NB4 (cell line): ENCODE measurements at regions not wholly inside any gene's neighbourhood (a gene's known extent, or its start where the extent isn't known, plus 50 kb on each side); places are given as distances from the start of the nearest gene placed in this dataset.

Source experiments
- DNase-seq: peaks from one replicate; pipeline ENCODE4 v3.0.0; 2010; ENCODE audit warnings: low read depth
- H3K4me3 ChIP-seq: one replicate; pipeline ENCODE4 v1.5.1; 2011; ENCODE audit warnings: mild to moderate bottlenecking, low read depth, low read length, moderate library complexity
- MYC ChIP-seq: IDR thresholded peaks from 2 replicates; pipeline ENCODE4 v1.6.1; 2011; ENCODE audit warnings: low read depth, low read length
- POLR2A ChIP-seq: IDR thresholded peaks from 2 replicates; pipeline ENCODE4 v1.6.1; 2011; ENCODE audit warnings: mild to moderate bottlenecking; ENCODE audit not compliant: insufficient read length; ENCODE audit errors: extremely low read depth
- TF ChIP-seq, protein P1 (sequence below): IDR thresholded peaks from 2 replicates; pipeline ENCODE4 v1.6.1; 2011; ENCODE audit warnings: low read depth, low read length
- TF ChIP-seq, protein P2 (sequence below): IDR thresholded peaks from one replicate; pipeline ENCODE4 v1.5.1; 2012; ENCODE audit warnings: low read depth, low read length

DNA sequence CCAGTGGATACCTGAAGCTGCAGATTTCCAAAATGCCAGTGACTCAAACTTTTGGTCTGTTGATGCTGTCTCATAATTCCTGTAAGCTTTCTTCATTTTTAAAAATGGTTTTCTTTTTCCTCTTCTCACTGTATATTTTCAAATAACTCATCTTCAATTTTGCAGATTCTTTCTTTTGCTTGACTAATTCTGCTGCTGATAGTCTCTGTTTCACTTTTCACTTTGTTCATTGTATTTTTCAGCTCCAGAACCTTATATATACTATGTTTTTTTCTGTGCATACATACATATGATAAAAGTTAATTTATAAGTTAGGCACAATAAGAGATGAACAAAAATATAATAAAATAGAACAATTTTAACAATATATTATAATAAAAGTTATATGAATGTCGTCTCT is 237.7 kb upstream of the GPRIN3 start:
- DNase-seq: no peak
- TF ChIP-seq, protein P1, sequence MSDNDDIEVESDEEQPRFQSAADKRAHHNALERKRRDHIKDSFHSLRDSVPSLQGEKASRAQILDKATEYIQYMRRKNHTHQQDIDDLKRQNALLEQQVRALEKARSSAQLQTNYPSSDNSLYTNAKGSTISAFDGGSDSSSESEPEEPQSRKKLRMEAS: no peak
- TF ChIP-seq POLR2A (no peak), MYC (no peak)
- TF ChIP-seq, protein P2, sequence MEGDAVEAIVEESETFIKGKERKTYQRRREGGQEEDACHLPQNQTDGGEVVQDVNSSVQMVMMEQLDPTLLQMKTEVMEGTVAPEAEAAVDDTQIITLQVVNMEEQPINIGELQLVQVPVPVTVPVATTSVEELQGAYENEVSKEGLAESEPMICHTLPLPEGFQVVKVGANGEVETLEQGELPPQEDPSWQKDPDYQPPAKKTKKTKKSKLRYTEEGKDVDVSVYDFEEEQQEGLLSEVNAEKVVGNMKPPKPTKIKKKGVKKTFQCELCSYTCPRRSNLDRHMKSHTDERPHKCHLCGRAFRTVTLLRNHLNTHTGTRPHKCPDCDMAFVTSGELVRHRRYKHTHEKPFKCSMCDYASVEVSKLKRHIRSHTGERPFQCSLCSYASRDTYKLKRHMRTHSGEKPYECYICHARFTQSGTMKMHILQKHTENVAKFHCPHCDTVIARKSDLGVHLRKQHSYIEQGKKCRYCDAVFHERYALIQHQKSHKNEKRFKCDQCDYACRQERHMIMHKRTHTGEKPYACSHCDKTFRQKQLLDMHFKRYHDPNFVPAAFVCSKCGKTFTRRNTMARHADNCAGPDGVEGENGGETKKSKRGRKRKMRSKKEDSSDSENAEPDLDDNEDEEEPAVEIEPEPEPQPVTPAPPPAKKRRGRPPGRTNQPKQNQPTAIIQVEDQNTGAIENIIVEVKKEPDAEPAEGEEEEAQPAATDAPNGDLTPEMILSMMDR: no peak
- no peak overlapping the region for H3K4me3 ChIP-seq

DNA sequence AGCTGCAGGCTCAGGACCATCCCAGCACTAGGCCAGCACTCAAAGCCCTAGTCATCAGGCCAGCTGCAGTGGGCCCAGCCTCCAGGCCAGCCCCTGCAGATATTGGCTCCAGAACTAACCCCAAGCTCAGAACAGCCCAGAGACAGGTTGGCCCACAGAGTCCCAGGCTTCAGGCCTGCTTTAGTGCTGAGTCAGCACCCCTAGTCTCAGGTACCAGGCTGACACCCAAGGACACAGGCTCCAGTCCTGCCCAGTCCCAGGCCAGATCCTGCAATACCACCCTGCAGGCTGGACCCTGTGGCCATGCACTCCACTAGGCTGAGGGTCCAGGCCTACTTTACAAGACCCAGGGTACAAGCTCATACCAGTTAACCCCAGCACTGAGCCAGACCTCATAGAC is 234.4 kb upstream of the GPRIN3 start:
- TF ChIP-seq MYC (no peak), POLR2A (no peak)
- TF ChIP-seq, protein P2: no peak
- TF ChIP-seq, protein P1: no peak
- no peak for DNase-seq
- H3K4me3 ChIP-seq: no peak overlapping the region

DNA sequence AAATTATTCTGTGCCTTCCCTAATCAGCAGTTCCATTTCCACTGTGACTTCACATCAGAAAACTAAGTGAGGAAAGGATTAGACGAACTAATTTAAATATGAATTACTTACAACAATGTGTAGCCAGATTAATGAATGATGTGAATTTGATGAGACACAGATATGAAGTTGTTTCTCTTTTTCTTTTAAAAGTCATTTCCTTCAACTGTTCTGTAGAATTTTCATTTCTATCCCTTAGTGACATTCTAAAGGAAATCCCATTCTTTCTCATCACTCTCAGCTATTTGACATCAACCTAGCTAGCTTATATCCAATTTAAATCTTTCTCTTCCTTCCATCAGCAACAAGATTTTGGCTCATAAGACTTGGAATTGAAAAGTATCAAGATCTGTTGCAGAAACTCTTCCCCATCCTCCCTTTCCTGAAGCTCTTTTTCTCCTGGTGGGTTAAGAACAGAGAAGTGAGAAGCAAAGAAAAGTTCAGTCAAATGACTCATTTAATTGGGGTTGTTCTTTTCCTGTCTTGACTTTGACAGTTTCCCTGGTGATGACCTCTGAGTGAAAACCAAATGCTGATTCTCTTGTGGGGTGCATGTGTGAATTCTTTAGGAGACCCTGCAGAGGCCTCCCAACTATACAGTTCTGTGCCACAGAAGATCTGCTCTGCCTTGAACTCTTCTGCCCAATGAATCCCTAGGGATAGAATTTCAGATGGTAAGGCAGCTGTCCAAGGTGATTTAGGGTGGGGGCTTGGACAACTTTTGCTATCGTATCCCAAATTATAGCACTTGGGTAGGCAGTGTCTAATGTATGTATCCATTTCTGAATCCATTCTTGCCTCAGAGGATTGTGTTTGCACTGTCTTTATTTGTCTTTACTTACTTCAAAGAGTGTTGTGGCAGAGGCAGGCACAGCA is 232.5 kb upstream of the GPRIN3 start:
- H3K4me3 ChIP-seq: no peak overlapping the region
- no peak for DNase-seq
- no peak for TF ChIP-seq MYC
- no peak for TF ChIP-seq POLR2A
- TF ChIP-seq, protein P1: no peak
- TF ChIP-seq, protein P2: no peak

DNA sequence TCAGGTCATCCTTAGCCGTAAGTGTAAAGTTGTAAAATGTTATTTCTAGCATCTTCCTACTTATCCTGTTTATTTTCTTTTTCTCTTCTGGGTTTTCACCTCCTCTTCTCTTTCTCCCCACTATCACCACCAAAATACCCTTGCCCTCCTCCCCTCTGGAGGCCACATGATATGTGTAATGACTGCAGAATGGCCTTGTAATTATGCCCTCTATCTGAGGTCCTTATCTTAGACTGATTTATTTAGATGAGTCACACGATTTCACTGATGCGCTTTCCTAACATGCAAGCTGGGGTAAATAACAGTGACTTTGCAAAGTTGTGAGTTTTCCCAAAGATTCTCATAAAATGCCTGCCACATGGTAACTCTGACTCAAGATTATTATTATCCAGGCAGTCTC is 231.8 kb upstream of the GPRIN3 start:
- no peak overlapping the region for H3K4me3 ChIP-seq
- TF ChIP-seq POLR2A: no peak
- TF ChIP-seq, protein P1: no peak
- no peak for TF ChIP-seq MYC
- TF ChIP-seq, protein P2: no peak
- DNase-seq: no peak

DNA sequence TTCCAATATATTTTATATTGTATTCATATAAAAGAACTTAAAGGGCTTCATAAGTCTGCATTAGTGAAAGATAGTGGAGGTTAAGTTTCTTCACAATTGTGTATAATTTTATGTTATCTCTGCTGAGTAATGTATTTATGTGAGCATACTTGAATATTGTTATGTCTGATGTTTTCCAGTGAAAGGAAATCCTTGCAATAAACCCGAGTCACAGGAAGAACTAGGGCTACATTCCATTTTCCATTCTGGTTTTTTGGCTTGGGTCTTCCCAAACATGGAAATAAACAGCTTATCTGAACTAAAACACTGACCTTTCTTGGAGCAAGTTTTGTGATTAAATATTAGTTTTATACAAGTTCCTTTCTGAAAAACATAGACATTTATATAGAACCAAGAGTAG is 231.3 kb upstream of the GPRIN3 start:
- H3K4me3 ChIP-seq: no peak overlapping the region
- no peak for DNase-seq
- no peak for TF ChIP-seq MYC

DNA sequence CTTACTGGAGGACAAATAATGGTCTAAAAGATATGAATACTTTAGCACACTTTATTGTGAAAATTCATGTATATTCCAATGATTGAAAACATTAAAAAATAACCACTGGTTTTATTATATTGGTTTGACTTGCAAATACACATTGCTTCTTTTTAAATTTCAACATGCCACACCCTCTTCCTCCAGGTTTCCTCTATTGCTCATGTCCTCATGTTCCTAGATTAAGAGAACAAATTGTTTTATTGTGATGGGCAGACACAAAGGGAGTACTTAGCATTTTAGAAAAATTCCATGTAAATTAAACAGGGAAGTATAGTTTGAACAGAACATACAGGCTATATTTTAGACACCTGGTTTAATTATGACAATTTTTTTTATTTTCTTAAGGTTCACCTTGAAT is 230.6 kb upstream of the GPRIN3 start:
- TF ChIP-seq, protein P1: no peak
- TF ChIP-seq, protein P2: no peak
- no peak for TF ChIP-seq POLR2A
- TF ChIP-seq MYC: no peak
- DNase-seq: no peak
- no peak overlapping the region for H3K4me3 ChIP-seq
